ENCODE measurements at regions not wholly inside any gene's neighbourhood (a gene's known extent, or its start where the extent isn't known, plus 50 kb on each side); places are given as distances from the start of the nearest gene placed in this dataset.

DNA sequence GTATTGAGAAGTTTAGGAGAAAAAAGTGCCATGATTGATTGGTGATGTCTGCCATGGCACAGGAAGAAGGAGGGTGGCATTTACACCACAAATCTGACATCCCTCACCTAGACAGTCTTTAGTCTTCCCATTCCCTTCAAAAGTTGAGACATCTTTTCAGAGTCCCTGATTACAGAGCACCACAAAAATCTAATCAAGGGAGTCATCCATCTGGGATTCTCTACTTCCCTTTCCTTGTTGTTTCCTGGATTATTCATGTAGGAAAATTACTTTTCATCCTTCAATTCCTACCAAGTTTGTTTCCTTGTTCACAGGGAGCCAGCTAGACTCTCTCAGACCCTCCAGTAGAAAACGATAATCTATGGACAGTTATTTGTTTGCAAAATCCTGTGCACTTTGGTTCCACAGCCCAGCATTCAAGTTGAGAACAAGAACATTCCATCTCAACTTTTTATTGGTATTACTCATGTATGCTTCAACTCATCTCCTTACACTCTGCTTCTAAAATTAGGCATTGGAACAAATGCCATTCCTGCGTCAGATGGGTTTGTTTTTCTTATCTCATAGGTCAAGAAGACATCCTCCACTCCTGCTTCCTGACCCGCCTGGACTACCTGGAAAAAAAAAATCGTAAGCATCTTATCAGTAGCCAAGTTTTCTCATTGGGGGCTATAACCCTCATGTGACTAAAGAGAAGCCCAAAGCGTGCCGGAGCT lies 259.9 kb downstream of the FOXO1 start:
- TF ChIP-seq POLR2A (IDR thresholded peaks at IDR 0.05) = no peak
- TF ChIP-seq, protein P1, sequence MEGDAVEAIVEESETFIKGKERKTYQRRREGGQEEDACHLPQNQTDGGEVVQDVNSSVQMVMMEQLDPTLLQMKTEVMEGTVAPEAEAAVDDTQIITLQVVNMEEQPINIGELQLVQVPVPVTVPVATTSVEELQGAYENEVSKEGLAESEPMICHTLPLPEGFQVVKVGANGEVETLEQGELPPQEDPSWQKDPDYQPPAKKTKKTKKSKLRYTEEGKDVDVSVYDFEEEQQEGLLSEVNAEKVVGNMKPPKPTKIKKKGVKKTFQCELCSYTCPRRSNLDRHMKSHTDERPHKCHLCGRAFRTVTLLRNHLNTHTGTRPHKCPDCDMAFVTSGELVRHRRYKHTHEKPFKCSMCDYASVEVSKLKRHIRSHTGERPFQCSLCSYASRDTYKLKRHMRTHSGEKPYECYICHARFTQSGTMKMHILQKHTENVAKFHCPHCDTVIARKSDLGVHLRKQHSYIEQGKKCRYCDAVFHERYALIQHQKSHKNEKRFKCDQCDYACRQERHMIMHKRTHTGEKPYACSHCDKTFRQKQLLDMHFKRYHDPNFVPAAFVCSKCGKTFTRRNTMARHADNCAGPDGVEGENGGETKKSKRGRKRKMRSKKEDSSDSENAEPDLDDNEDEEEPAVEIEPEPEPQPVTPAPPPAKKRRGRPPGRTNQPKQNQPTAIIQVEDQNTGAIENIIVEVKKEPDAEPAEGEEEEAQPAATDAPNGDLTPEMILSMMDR (IDR thresholded peaks at IDR 0.05) = no peak
- no peak for TF ChIP-seq EP300 (IDR thresholded peaks at IDR 0.05)
- TF ChIP-seq POLR2AphosphoS5 (IDR thresholded peaks at IDR 0.05) = no peak
